ENCODE measurements at regions not wholly inside any gene's neighbourhood (a gene's known extent, or its start where the extent isn't known, plus 50 kb on each side); places are given as distances from the start of the nearest gene placed in this dataset.

DNA sequence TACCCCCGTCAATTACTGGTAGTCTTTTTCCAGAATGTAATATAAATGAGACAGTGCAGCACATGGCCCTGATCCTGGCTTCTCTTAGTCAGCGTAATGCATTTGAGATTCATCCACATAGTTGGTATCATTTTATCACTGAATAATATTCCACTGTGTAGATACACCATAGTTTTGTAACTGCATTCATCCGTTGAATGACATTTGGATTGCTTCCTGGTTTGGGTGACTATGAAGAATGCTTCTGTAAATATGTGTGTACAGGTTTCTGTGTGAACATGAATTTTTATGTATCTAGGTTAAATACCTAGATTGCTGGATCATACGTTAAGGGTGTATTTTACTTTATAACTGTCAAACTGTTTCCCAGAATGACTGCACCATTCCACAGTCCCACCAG, 62.6 kb upstream of the STMND1 start:
- no peak for DNase-seq
- Histone ChIP-seq H3K4me3 (no peak overlapping the region), H3K4me1 (peaks cover 0 to 19% (median 6%) of the 10 kb centered on the region in 4 donors), H3K9me3 (no peaks in the 10 kb centered on the region), H3K36me3 (no peaks in the 10 kb centered on the region), H3K27me3 (peaks cover 3% of the 10 kb centered on the region), H3K27ac (no peak overlapping the region)
- 80 to 100% methylated on average over 2 to 4 of the region's 4 CpGs for WGBS, 2 donors (ENCODE audit: low coverage in 1 of 2)
- intact Hi-C loops (cut with DNase I; ENCODE audit: low total_unique reads): no loop called here
- TF ChIP-seq EP300 (IDR thresholded peaks at IDR 0.05; ENCODE audit: low read depth): no peak
- TF ChIP-seq POLR2A (IDR thresholded peaks at IDR 0.05): no peak
- in situ Hi-C loops (cut with MboI; ENCODE audit: low pct_ligation_motif_present in 1 of 4, low pct_unique_long_range_greater_than_20kb in 1 of 4, low sequenced_read_pairs in 3 of 4): no loop called here

DNA sequence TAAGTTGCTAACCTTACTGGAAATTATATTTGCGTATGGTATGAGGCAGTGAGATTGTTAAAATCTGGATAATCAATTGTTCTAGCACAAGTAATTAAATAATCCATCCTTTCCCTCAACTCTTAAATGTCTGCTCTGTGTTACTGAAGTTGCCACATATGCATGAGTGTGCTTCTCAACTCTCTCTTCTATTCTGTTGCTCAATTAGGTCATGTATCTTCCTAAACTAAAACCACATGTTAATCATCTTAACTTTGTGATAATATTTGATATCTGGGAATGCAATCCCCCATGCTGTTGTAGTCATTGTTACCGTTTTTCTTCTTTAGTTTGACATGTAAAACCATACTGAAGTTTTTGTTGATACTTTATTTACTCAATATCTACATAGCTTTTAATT, 63.5 kb upstream of the STMND1 start:
- DNase-seq: no peak
- in situ Hi-C loops (cut with MboI; ENCODE audit: low pct_ligation_motif_present in 1 of 4, low pct_unique_long_range_greater_than_20kb in 1 of 4, low sequenced_read_pairs in 3 of 4): no loop called here

DNA sequence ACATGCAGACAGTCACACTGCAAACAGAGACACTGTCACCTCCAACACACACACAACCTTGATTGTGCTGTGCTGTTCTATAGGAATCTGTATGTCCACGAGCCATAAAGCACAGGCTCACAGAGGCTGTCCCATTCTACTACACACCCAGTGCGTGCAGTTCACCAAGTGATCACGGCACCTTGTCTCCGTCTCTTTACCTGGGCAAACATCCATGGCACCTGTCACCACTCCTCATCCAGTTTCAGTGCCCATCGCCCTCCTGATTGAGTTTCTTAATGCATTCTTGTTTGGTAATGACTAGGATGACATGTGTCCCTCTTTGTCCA, 65.8 kb upstream of the STMND1 start:
- H3K9me3 ChIP-seq: no peaks in the 10 kb centered on the region
- H3K27ac ChIP-seq: no peak overlapping the region
- no peaks in the 10 kb centered on the region for H3K27me3 ChIP-seq
- TF ChIP-seq POLR2AphosphoS5 (IDR thresholded peaks at IDR 0.05): no peak
- TF ChIP-seq, protein P1, sequence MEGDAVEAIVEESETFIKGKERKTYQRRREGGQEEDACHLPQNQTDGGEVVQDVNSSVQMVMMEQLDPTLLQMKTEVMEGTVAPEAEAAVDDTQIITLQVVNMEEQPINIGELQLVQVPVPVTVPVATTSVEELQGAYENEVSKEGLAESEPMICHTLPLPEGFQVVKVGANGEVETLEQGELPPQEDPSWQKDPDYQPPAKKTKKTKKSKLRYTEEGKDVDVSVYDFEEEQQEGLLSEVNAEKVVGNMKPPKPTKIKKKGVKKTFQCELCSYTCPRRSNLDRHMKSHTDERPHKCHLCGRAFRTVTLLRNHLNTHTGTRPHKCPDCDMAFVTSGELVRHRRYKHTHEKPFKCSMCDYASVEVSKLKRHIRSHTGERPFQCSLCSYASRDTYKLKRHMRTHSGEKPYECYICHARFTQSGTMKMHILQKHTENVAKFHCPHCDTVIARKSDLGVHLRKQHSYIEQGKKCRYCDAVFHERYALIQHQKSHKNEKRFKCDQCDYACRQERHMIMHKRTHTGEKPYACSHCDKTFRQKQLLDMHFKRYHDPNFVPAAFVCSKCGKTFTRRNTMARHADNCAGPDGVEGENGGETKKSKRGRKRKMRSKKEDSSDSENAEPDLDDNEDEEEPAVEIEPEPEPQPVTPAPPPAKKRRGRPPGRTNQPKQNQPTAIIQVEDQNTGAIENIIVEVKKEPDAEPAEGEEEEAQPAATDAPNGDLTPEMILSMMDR (IDR thresholded peaks at IDR 0.05): no peak
- TF ChIP-seq POLR2A (IDR thresholded peaks at IDR 0.05): no peak
- WGBS, 2 donors (ENCODE audit: low coverage in 1 of 2): 62 to 65% methylated on average over 2 to 5 of the region's 5 CpGs
- in situ Hi-C loops (cut with MboI; ENCODE audit: low pct_ligation_motif_present in 1 of 4, low pct_unique_long_range_greater_than_20kb in 1 of 4, low sequenced_read_pairs in 3 of 4): no loop called here
- DNase-seq: peak; percentile 24
- H3K4me1 ChIP-seq: peaks cover 0 to 11% (median 2%) of the 10 kb centered on the region in 4 donors
- H3K36me3 ChIP-seq: no peaks in the 10 kb centered on the region
- intact Hi-C loops (cut with DNase I; ENCODE audit: low total_unique reads): no loop called here
- H3K4me3 ChIP-seq: no peak overlapping the region

More for the DNA sequence above, 63.5 kb upstream of the STMND1 start:
- intact Hi-C loops (cut with DNase I; ENCODE audit: low total_unique reads): no loop called here
- TF ChIP-seq POLR2AphosphoS5 (IDR thresholded peaks at IDR 0.05) (no peak), POLR2A (IDR thresholded peaks at IDR 0.05) (no peak), EP300 (IDR thresholded peaks at IDR 0.05; ENCODE audit: low read depth) (no peak)
- TF ChIP-seq, protein P1 (IDR thresholded peaks at IDR 0.05): no peak
- H3K9me3 ChIP-seq: no peaks in the 10 kb centered on the region
- H3K36me3 ChIP-seq: no peaks in the 10 kb centered on the region
- WGBS, 2 donors (ENCODE audit: low coverage in 1 of 2): 74 to 90% methylated on average over 2 of the region's 2 CpGs
- H3K27ac ChIP-seq: no peak overlapping the region
- H3K27me3 ChIP-seq: no peaks in the 10 kb centered on the region
- H3K4me1 ChIP-seq: peaks cover 0 to 19% (median 5%) of the 10 kb centered on the region in 4 donors
- no peak overlapping the region for H3K4me3 ChIP-seq

DNA sequence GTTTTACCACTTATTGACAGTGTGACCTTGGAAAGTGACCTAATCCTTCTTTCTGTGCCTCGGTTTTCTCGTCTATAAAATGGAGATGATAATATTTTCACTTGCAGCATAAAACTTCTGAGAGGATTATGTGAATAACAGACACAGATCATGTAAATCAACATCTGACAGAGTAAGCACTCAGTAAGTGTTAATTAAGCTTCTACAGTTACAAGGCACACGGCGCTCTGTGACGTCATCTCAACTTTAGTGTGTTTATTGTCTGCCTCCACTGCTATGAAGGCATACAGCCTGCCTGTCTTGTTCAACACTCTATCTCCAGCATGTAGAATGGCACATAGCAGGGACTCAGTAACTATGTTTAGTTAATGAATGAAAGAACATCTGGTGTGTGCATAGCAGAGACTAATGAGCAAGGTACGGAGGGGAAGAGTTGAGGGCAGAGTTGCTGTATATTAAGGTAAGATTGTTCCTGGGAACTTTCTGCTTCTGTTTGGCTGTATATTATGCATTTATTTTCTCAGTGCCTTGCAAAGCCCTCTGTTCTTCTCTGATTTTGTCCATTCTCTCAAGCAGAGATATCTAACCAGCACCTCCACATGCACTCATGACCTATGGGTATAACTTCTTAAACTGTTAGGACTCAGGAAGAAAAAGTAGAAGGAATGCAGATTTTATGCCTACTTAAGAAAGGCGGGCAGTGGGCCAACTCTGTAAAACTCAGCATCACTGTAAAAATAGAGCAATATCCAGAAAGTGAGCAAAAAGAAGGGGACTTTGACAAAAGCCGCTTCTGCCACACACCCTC, 66.4 kb upstream of the STMND1 start:
- 37 to 43% methylated on average over 5 to 8 of the region's 8 CpGs for WGBS, 2 donors (ENCODE audit: low coverage in 1 of 2)
- no peak overlapping the region for H3K4me3 ChIP-seq
- DNase-seq: no peak
- H3K27ac ChIP-seq: no peak overlapping the region
- in situ Hi-C loops (cut with MboI; ENCODE audit: low pct_ligation_motif_present in 1 of 4, low pct_unique_long_range_greater_than_20kb in 1 of 4, low sequenced_read_pairs in 3 of 4) (no loop called here), intact Hi-C loops (cut with DNase I; ENCODE audit: low total_unique reads) (no loop called here)
- H3K27me3 ChIP-seq: no peaks in the 10 kb centered on the region
- H3K36me3 ChIP-seq: no peaks in the 10 kb centered on the region
- no peak for TF ChIP-seq POLR2A (IDR thresholded peaks at IDR 0.05)
- TF ChIP-seq POLR2AphosphoS5 (IDR thresholded peaks at IDR 0.05): no peak
- no peak for TF ChIP-seq EP300 (IDR thresholded peaks at IDR 0.05; ENCODE audit: low read depth)
- TF ChIP-seq, protein P1 (IDR thresholded peaks at IDR 0.05): no peak
- H3K9me3 ChIP-seq: no peaks in the 10 kb centered on the region
- peaks cover 0 to 11% (median 2%) of the 10 kb centered on the region in 4 donors for H3K4me1 ChIP-seq
